A549 (cell line): ENCODE measurements at regions not wholly inside any gene's neighbourhood (a gene's known extent, or its start where the extent isn't known, plus 50 kb on each side); places are given as distances from the start of the nearest gene placed in this dataset.

Experiments used
- BHLHE40 ChIP-seq: IDR thresholded peaks from 2 replicates; pipeline ENCODE4 v1.6.1; 2012; ENCODE audit warnings: low read depth, low read length, inconsistent platforms
- CHD2 ChIP-seq: fragments of 150-350 bp; IDR thresholded peaks from 2 replicates; pipeline ENCODE4 v1.6.1; 2014; ENCODE audit warnings: low read length; ENCODE audit not compliant: partially characterized antibody
- JUN ChIP-seq, 2 experiments: fragments of >200 bp; sonication (Bioruptor Twin); formaldehyde crosslinking; IDR thresholded peaks; 2 replicates in 1 of 2; 3 replicates in 1 of 2; pipeline ENCODE4 v1.6.1; 2016 to 2017
- MYC ChIP-seq: IDR thresholded peaks from 2 replicates; pipeline ENCODE4 v1.6.1; 2012; ENCODE audit warnings: mild to moderate bottlenecking, inconsistent platforms, low read length, improper control_type of control experiment, borderline replicate concordance
- NFE2L2 ChIP-seq: fragments of 150-350 bp; conservative IDR thresholded peaks from 2 replicates; pipeline ENCODE4 v1.6.1; 2014; ENCODE audit warnings: low read length
- NR3C1 ChIP-seq: fragments of >200 bp; sonication (Bioruptor Twin); formaldehyde crosslinking; IDR thresholded peaks from 3 replicates; pipeline ENCODE4 v1.6.1; 2017
- POLR2A ChIP-seq: IDR thresholded peaks from 2 replicates; pipeline ENCODE4 v1.6.1; 2012; ENCODE audit warnings: mild to moderate bottlenecking, low read length
- TF ChIP-seq, protein P1 (sequence below): fragments of >200 bp; sonication (Bioruptor Twin); formaldehyde crosslinking; IDR thresholded peaks from 3 replicates; pipeline ENCODE4 v1.5.1; 2016
- TF ChIP-seq, protein P2 (sequence below): fragments of 450-650 bp; IDR thresholded peaks from 2 replicates; pipeline ENCODE4 v1.6.1; 2014; ENCODE audit warnings: antibody characterized with exemption

DNA sequence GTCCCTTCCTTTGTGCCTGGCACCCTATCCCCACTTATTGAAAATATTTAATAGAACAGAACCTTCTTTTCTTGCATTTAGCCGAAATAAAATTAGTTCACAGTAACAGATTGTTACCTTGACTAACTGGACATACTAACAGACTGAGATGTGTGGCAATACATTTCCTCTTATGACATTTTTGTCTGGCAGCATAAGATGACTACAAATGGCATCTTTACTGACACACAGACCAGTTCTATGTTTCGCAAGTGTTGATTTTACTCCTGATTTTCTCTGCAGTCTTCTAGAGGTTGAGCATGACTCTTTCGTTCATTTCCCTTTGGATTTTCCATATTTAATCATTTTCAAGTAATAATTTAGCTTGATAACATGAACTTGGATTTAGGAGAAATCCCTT lies 474.6 kb downstream of the CBLN4 start:
- TF ChIP-seq, protein P1, sequence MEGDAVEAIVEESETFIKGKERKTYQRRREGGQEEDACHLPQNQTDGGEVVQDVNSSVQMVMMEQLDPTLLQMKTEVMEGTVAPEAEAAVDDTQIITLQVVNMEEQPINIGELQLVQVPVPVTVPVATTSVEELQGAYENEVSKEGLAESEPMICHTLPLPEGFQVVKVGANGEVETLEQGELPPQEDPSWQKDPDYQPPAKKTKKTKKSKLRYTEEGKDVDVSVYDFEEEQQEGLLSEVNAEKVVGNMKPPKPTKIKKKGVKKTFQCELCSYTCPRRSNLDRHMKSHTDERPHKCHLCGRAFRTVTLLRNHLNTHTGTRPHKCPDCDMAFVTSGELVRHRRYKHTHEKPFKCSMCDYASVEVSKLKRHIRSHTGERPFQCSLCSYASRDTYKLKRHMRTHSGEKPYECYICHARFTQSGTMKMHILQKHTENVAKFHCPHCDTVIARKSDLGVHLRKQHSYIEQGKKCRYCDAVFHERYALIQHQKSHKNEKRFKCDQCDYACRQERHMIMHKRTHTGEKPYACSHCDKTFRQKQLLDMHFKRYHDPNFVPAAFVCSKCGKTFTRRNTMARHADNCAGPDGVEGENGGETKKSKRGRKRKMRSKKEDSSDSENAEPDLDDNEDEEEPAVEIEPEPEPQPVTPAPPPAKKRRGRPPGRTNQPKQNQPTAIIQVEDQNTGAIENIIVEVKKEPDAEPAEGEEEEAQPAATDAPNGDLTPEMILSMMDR = no peak
- TF ChIP-seq NR3C1 (no peak), MYC (no peak), JUN (IDR thresholded peaks at IDR 0.05) (no peak), POLR2A (no peak), CHD2 (no peak), NFE2L2 (no peak), BHLHE40 (no peak)
- TF ChIP-seq, protein P2, sequence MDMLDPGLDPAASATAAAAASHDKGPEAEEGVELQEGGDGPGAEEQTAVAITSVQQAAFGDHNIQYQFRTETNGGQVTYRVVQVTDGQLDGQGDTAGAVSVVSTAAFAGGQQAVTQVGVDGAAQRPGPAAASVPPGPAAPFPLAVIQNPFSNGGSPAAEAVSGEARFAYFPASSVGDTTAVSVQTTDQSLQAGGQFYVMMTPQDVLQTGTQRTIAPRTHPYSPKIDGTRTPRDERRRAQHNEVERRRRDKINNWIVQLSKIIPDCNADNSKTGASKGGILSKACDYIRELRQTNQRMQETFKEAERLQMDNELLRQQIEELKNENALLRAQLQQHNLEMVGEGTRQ = no peak
